ENCODE measurements at regions not wholly inside any gene's neighbourhood (a gene's known extent, or its start where the extent isn't known, plus 50 kb on each side); places are given as distances from the start of the nearest gene placed in this dataset.

- ATAC-seq (peak; percentile 34; the same call in 2 of the 3 replicates), FAIRE-seq (no peak), DNase-seq (ENCODE audit: low spot score) (peak; percentile 64)
- Histone ChIP-seq H2AFZ (ENCODE audit: low read length) (no peak overlapping the region), H3K79me2 (ENCODE audit: insufficient read depth, low read length) (no peaks in the 10 kb centered on the region), H3K9me3 (ENCODE audit: low read length) (peaks cover 13% of the 10 kb centered on the region; the same call in 1 of the 2 replicates), H3K4me1 (ENCODE audit: insufficient read depth, low read length) (no peaks in the 10 kb centered on the region), H3K4me3 (replicated peaks in 1 of 3; ENCODE audit: insufficient read depth in 1 of 3, low read depth in 2 of 3, low read length in 3 of 3) (no peak overlapping the region), H3K27me3 (ENCODE audit: control insufficient read depth in 1 of 2, insufficient read depth in 2 of 2, low read length in 2 of 2) (no peaks in the 10 kb centered on the region), H3K27ac (ENCODE audit: extremely low read length, insufficient read depth, low read length) (no peak overlapping the region), H4K20me1 (ENCODE audit: insufficient read depth, low read length) (no peaks in the 10 kb centered on the region), H3K9ac (ENCODE audit: insufficient read depth, low read depth, low read length) (no peak overlapping the region), H3K36me3 (replicated peaks in 1 of 2; ENCODE audit: control insufficient read depth in 1 of 2, insufficient read depth in 2 of 2, low read length in 2 of 2) (no peaks in the 10 kb centered on the region), H3K4me2 (ENCODE audit: low read depth, low read length) (no peak overlapping the region)
- BruUV-seq (replicated peaks) = no TSS peak
- 6% methylated on average over 4 of the region's 6 CpGs for WGBS (ENCODE audit: low lambda C conversion rate)
- TF ChIP-seq ZNF746 (CRISPR knock-in tag; IDR thresholded peaks at IDR 0.05) (no peak), MAFF (IDR thresholded peaks at IDR 0.05; ENCODE audit: low read depth, low read length) (peak; percentile 97), ZBTB43 (CRISPR knock-in tag; conservative IDR thresholded peaks at IDR 0.05) (no peak), MAFK (conservative IDR thresholded peaks at IDR 0.05 in 1 of 2, IDR thresholded peaks at IDR 0.05 in 1 of 2; ENCODE audit: low read length in 2 of 2) (peak; percentile 97), FOSL2 (CRISPR knock-in tag; IDR thresholded peaks at IDR 0.05) (peak; percentile 64), SOX13 (IDR thresholded peaks at IDR 0.05) (no peak), SOX13 (CRISPR knock-in tag; conservative IDR thresholded peaks at IDR 0.05 in 1 of 2, IDR thresholded peaks at IDR 0.05 in 1 of 2) (peak in 1 of 2 experiments; percentile 63; a peak in 1 of 4 replicates), MAFG (CRISPR knock-in tag; IDR thresholded peaks at IDR 0.05) (peak; percentile 55; the same call in 1 of the 2 replicates), BHLHE40 (IDR thresholded peaks at IDR 0.05; ENCODE audit: low read length) (peak; percentile 26; the same call in 1 of the 2 replicates), NFE2L2 (IDR thresholded peaks at IDR 0.05; ENCODE audit: low read length) (peak; percentile 58; the same call in 1 of the 2 replicates), SOX6 (IDR thresholded peaks at IDR 0.05) (no peak), SOX6 (CRISPR knock-in tag; IDR thresholded peaks at IDR 0.05) (peak; percentile 46; the same call in 1 of the 2 replicates), ZNF737 (CRISPR knock-in tag; IDR thresholded peaks at IDR 0.05; ENCODE audit: borderline replicate concordance) (no peak), SOX5 (CRISPR knock-in tag; IDR thresholded peaks at IDR 0.05; ENCODE audit: borderline replicate concordance) (peak; percentile 19; the same call in 1 of the 2 replicates)
- ChIA-PET CTCF (ENCODE audit: low intra/inter-chr PET ratio, low total read pairs) (no interaction called here), POLR2A (no interaction called here)
- in situ Hi-C loops (cut with HindIII; ENCODE audit: extremely low pct_ligation_motif_present, low pct_unique_long_range_greater_than_20kb) = no loop called here
- intact Hi-C loops (cut with micrococcal nuclease; ENCODE audit: unreplicated experiment) = no loop called here
Observed at GRCh38 chr5:18792145-18792544, 1157.9 kb downstream of the TAF11L14 start.

Measured in HepG2 (cell line).